Stimulated activated CD4-positive, alpha-beta T cell treated with anti-CD3 and anti-CD28 coated beads, Interleukin-12 subunit alpha, Interleukin-12 subunit beta, amount 100 ng/mL, for 48 hours (primary cell): ENCODE measurements at regions not wholly inside any gene's neighbourhood (a gene's known extent, or its start where the extent isn't known, plus 50 kb on each side); places are given as distances from the start of the nearest gene placed in this dataset.

Source experiments
- DNase-seq, 3 donors: peaks; one replicate each; pipeline ENCODE4 v3.0.0-alpha.2; 2020; ENCODE audit warnings: low read depth in 2 of 3, low spot score in 1 of 3

GRCh38 chrX:25066131-25066530 is 50.4 kb upstream of the ARX start:
- no peak for DNase-seq
